GM21737 (cell line): ENCODE measurements at regions not wholly inside any gene's neighbourhood (a gene's known extent, or its start where the extent isn't known, plus 50 kb on each side); places are given as distances from the start of the nearest gene placed in this dataset.

Source experiments
- ATAC-seq: cut with Tn5 transposase; IDR thresholded peaks from one replicate; pipeline ENCODE4 v1.9.1; 2021; ENCODE audit warnings: mild to moderate bottlenecking, moderate library complexity; ENCODE audit not compliant: unreplicated experiment

DNA sequence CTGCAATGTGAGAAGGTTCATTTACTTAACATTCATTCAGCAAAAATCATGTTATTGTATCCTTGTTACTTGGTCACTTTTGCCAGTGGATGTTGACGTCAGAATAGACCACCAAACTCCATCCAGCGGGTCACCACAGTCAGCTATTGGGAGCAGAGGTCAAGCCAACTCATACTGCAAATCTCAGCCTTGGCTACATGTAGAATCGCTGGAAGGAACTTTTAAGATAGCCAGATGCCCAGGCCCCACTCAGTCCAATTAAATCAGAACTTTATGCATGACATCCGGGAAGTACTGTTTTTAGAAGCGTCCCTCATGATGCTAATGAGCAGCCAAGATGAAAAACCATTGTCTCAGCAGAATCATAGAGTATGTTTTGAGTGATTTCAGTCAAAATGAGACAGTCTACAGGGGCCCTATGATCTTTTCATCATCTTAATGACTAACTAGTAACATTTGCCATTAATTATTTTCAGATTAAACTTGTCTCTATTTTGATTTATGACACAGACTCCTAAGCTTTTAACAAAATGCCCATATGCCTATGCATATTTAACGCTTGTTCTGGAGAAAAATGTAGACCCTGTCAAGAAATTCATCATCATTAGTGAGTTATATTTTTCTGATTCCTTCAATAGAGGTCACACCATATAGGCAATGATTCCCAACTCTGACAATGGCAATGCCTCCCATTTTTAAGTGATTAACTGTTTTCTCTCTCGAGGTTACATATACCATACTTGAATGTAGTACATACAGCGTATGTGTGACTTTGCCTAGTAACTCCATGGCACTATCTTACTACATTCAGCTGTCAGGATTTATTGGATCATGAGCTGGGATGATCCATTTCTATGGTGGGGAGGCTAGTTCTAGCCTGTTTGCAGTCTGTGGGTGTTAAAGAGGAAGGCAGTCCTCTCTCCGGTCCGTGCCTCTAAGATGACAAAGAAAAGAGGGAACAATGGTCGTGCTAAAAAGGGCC lies 63.7 kb upstream of the CCBE1 start:
- no peak for ATAC-seq

DNA sequence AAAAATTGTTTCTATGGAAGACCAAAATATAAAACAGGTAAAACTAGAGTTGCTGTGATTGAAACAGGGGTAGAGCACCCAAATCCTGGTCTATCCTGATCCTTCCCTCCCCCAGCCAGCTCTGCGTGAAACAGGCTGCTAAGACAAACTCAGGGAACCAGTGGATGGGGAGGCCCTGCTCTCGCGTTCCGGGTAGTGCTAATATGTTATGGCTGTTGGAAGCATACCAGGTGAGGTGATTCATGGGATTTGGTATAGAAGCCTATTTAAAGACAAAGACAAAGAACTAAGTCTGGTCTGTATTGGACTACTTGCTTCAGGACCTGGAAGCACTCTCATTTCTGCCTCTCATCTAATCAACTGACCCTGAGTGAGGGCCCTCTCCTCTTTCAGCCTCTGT lies 63.0 kb upstream of the CCBE1 start:
- ATAC-seq, result no peak

DNA sequence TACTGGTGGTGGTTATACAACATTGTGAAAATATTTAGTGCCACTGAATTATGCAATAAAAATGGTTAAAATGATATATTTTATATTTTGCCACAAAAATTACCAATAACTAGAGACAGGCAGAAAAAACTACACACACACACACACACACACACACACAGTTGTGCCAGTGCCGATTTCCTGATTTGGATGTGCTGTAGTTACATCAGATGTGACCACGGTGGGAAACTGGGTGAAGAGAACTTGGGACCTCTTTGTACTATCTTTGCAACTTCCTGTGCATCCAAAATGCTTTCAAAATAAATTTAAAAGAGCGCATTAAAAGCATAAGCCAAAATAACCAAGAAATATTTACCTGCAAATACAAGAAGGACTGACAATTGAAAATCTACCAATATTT lies 61.6 kb upstream of the CCBE1 start:
- ATAC-seq, result no peak

DNA sequence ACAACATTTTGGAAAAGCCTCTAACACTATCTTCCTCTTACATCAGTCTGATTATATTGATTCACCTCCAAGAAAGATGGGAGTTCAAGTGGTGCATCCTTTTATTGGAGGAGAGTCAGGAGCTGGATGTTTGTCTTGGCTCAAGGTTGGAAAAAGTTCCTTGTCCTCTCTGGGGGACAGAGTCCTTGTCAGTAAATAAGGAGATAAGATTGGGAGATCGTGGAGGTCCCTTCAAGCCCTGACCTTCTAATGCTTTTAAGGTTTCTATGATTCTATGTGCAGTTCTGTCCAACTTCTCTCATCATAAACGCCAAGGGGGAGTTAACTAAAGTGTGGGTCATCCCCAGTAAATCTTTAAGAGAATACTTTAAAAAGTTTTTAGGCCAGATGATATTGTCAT lies 60.9 kb upstream of the CCBE1 start:
- ATAC-seq, result no peak

DNA sequence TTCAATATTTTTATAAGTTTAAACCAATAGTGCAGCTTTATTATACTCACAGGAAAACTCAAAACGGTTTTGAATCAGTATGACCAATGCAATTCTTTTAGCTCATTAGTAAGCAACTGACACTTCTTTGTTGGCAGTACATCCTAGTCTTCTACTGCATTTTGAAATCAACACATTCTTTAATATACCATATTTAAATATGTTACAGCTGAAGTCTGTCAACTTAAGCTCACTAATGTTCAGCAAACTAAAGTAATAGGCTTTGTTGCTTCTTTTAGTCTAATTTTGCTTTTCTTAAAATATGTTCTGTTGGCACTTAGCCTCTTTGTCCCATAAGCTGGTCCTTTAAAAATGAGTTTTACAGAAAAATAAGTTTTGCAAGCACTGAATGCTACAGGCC lies 55.4 kb upstream of the CCBE1 start:
- no peak for ATAC-seq

DNA sequence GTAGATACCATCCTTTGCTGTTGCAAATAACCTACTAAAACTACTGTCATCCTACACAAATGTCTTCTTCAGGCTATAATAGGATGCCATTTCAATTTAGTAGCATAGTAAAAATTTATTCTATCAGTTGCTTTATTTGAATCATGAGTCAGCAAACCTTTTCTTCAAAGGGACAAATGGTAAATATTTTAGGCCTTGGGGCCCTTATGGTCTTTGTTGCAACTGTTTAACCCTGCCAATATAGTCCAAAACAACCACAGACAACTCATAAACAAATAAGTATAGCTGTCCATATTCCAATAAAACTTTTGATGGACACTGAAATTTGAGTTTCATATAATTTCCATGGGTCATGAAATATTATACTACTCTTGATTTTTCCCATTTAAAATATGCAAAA lies 54.0 kb upstream of the CCBE1 start:
- no peak for ATAC-seq

DNA sequence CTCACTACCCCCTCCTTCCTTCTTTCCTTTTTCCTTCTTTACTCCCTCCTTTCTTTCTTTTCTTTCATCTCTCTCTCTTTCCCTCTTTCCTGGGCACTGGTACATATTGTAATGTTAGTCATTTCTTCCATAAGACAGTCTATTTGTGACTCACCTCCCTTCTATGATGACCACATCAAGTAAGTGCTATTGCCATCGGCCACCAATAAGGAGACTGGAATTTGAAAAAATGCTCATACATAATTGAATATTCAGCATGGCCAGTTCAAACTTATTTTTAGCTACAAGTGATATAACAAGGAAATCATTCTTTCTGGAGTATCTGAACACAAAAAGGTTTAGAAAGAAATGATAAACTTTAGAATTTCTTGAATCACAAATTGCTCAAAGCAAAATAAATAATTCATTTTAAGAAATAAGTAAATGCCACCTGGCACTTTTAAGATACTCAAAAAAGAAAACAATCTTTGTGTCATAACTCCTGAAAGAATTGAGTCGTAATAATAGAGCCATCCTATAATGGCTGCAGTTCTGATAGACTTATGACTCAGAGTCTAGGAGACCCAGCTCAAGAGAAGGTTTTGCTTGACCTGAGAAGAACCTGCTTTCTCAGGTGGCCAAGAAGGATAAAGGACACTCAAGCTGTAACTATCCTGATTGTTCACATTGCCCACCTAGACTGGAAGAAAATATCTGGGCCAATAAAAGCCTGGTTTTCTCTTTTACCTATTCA lies 51.6 kb upstream of the CCBE1 start:
- ATAC-seq, result no peak
